GM19035 (cell line): ENCODE measurements at regions not wholly inside any gene's neighbourhood (a gene's known extent, or its start where the extent isn't known, plus 50 kb on each side); places are given as distances from the start of the nearest gene placed in this dataset.
"Not testable (repeated sequence)": the region's sequence is repeated elsewhere in the genome, so short reads cannot be mapped to it uniquely, and the experiment has no call there.

ENCODE experiments used
- ATAC-seq: cut with Tn5 transposase; IDR thresholded peaks from one replicate; pipeline ENCODE4 v1.9.1; 2021; ENCODE audit not compliant: unreplicated experiment

GRCh38 chr5:174610968-174611367 lies 113.4 kb upstream of the MSX2 start:
- no peak for ATAC-seq

- ATAC-seq = no peak
Measured at GRCh38 chr5:174612686-174613085, 111.7 kb upstream of the MSX2 start.

GRCh38 chr5:174614500-174615135 lies 109.8 kb upstream of the MSX2 start:
- ATAC-seq = no peak

DNA sequence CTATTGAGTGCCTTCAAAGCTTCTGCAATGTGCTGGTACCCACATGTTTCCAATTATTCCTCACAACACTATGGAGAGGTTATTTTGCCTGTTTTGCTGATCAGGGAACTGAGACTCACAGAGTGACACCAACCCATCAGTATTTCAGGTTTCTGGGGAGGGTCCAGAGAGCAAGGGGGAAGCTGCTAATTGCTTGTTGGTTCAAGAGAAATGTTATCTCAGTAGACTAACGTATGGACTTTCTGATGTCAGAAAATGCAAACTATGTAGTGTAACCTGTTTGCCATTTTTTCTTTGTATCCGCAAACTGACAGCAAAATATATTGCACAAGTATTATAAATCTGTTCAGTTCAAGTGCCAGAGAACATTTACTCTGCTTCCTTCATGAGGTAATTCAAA lies 108.3 kb upstream of the MSX2 start:
- no peak for ATAC-seq

- no peak for ATAC-seq
Measured at GRCh38 chr5:174617285-174617684, 107.1 kb upstream of the MSX2 start.

DNA sequence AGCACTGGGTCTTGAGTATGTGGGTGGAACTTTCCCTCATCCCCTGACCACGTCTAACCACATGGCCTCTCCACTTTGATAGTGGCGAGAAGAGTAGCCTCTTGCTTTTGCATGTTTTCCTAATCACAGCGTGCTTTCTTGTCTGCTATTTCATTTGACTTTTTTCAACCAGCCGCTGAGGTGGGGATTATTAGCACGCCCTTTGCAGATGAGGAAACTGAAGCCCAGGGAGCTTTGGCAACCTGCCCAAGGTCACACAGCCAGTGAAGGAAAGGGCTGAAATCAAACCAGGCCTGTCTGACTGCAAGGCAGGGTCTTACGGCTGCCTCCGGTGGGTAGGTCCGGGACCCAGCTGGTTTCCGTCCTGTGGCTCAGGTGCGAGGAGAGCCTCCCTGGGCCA lies 106.5 kb upstream of the MSX2 start:
- ATAC-seq = no peak

GRCh38 chr5:174618589-174618988 lies 105.8 kb upstream of the MSX2 start:
- no peak for ATAC-seq

GRCh38 chr5:174622067-174622466 lies 102.3 kb upstream of the MSX2 start:
- no peak for ATAC-seq

GRCh38 chr5:174623018-174623417 lies 101.4 kb upstream of the MSX2 start:
- ATAC-seq = no peak

GRCh38 chr5:174623433-174624019 lies 100.9 kb upstream of the MSX2 start:
- no peak for ATAC-seq

DNA sequence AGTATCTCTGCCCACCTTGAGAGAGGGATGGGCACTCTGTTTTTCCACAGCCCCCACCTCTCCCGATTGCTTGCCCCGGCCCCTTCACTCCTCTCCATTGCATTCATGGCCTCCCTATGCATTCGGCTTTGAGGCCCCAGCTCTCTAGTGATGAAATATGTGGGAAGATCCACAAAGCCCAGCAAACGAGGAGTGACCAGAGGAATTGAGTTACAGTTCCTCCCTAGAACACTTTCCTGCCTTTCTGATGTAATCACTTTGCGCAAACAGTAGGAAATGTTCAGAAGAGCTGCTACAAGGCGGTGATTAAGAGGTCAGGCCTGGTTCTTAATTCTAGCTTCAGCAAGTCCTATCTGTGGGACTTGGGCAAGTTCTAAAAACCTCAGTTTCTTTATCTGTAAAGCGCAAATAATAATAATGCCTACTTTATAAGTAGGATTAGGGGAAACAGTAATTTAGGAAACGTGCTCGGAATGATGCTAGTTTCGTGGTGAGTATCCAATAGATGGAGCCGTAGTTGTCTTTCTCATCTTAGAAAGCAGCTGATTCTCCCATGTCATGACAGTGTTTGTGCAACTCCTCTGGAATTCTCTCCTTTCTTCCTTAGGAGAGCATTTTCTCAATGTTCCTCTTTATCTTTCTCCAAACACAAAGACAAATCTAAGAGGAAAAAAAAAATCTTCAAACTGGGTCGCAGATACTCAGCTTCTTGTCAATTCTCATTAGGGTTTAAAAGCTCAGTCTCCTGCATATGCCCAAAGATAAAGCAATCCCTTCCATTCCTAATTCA lies 99.5 kb upstream of the MSX2 start:
- no peak for ATAC-seq

- no peak for ATAC-seq
Measured at GRCh38 chr5:174625591-174626350, 98.6 kb upstream of the MSX2 start.

- ATAC-seq = no peak
Measured at GRCh38 chr5:174626369-174626920, 97.9 kb upstream of the MSX2 start.

GRCh38 chr5:174636094-174636493 lies 88.3 kb upstream of the MSX2 start:
- no peak for ATAC-seq

DNA sequence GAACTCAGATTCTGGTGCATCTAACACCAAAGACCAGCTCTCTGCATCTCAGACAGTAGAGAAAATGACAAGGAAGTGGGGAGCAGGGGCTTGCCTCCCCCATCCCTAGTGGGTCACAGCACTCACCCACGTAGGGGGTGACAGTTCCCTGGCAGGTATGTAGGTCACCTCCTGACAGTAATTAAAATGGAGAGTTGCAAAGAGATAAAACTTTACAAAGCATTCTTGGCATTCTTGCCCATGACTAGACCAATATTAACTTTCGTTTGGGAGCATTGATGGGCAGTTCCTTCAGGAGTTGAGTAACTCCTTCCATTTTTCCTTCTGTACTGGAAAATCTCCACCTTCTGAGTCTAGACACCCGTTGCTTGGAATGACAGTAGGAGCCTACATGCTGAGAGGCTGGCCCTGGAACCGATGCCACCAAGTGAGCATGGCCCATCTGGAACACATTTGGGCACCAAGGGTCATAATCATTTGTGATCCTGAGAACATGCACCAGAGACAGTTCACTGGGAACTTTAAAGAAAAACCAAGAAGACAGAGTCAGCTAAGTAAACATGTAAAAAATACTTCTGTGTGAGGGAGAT lies 81.5 kb upstream of the MSX2 start:
- ATAC-seq = no peak

- ATAC-seq = no peak
Measured at GRCh38 chr5:174644436-174644835, 79.9 kb upstream of the MSX2 start.

- no peak for ATAC-seq
Measured at GRCh38 chr5:174644923-174645322, 79.5 kb upstream of the MSX2 start.

DNA sequence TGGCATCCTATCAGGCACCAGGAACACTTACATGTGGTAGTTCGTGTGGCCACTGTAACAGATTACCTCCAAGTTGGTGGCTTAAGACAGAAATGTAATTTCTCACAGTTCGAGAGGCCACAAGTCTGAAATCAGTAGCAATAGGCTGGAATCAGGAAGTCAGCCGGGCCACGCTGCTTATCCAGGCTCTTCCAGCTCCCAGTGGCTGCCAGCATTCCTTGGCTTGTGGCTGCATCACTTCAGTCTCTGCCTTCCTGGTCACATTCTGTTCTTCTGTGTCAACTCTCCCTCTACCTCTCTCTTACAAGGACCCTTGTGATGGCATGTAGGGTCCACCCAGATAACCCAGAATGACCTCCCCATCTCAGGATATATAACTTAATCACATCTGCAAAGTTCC lies 78.7 kb upstream of the MSX2 start:
- no peak for ATAC-seq

- not testable (repeated sequence) for ATAC-seq
Measured at GRCh38 chr5:174648618-174649017, 75.8 kb upstream of the MSX2 start.

- no peak for ATAC-seq
Measured at GRCh38 chr5:174649391-174649790, 75.0 kb upstream of the MSX2 start.

DNA sequence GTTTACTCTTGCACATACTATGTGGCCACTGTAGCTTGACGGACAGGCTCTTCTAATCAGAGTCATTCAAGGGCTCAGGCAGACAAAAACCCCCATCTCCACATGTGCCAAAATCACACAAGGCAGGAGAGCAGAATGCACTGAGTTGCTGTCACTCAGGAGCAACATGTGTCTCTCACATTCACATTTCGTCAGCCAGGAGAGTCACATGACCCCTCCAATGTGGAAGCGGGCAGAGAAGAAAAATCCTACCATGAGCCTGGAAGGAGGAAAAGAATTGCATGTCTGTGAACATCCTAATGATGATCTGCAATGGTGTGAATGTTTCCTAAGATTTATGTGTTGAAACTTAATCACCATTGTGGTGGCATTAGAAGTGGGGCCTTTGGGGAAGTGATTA lies 69.9 kb upstream of the MSX2 start:
- no peak for ATAC-seq
